H9 (cell line): ENCODE measurements at regions not wholly inside any gene's neighbourhood (a gene's known extent, or its start where the extent isn't known, plus 50 kb on each side); places are given as distances from the start of the nearest gene placed in this dataset.

Experiments
- DNase-seq: peaks from one replicate; pipeline ENCODE4 v3.0.0-alpha.2; 2017
- H2AFZ ChIP-seq: one replicate; pipeline ENCODE4 v1.6.1; 2013; ENCODE audit warnings: mild to moderate bottlenecking, low read length, control low read depth, moderate library complexity
- H2AK5ac ChIP-seq: 2 replicates; pipeline ENCODE4 v1.6.1; 2013; ENCODE audit warnings: low read length, control low read depth, mixed read lengths; ENCODE audit not compliant: insufficient read length
- H2BK120ac ChIP-seq: one replicate; pipeline ENCODE4 v1.6.1; 2013; ENCODE audit warnings: low read depth, mild to moderate bottlenecking, low read length, control low read depth, inconsistent platforms; ENCODE audit not compliant: poor library complexity, severe bottlenecking
- H2BK12ac ChIP-seq: 2 replicates; pipeline ENCODE4 v1.6.1; 2013; ENCODE audit warnings: low read length, control low read depth, mixed read lengths, low read depth; ENCODE audit not compliant: insufficient read length
- H2BK15ac ChIP-seq: 2 replicates; pipeline ENCODE4 v1.6.1; 2013; ENCODE audit warnings: low read depth, low read length, control low read depth
- H2BK20ac ChIP-seq: one replicate; pipeline ENCODE4 v1.6.1; 2013; ENCODE audit warnings: low read depth, mild to moderate bottlenecking, low read length, control low read depth, inconsistent platforms; ENCODE audit not compliant: poor library complexity, severe bottlenecking
- H2BK5ac ChIP-seq: 2 replicates; pipeline ENCODE4 v1.6.1; 2013; ENCODE audit warnings: low read length, control low read depth, mixed read lengths; ENCODE audit not compliant: insufficient read length
- H3K14ac ChIP-seq: 2 replicates; pipeline ENCODE4 v1.6.1; 2013; ENCODE audit warnings: low read length, control low read depth; ENCODE audit not compliant: insufficient read depth
- H3K18ac ChIP-seq: 2 replicates; pipeline ENCODE4 v1.6.1; 2013; ENCODE audit warnings: low read depth, mild to moderate bottlenecking, mixed read lengths, low read length, control low read depth; ENCODE audit not compliant: insufficient read length
- H3K23ac ChIP-seq: 2 replicates; pipeline ENCODE4 v1.6.1; 2013; ENCODE audit warnings: low read length, control low read depth, mixed read lengths, low read depth; ENCODE audit not compliant: insufficient read length
- H3K23me2 ChIP-seq: 2 replicates; pipeline ENCODE4 v1.6.1; 2013; ENCODE audit warnings: low read depth, mild to moderate bottlenecking, mixed read lengths, low read length, control low read depth; ENCODE audit not compliant: insufficient read length, poor library complexity, severe bottlenecking
- H3K27ac ChIP-seq: 2 replicates; pipeline ENCODE4 v1.5.1; 2013; ENCODE audit warnings: low read length, control low read depth, mixed read lengths, low read depth; ENCODE audit not compliant: insufficient read length
- H3K27me3 ChIP-seq: 2 replicates; pipeline ENCODE4 v1.6.1; 2013; ENCODE audit warnings: low read length, control low read depth, inconsistent platforms; ENCODE audit not compliant: insufficient read depth
- H3K4ac ChIP-seq: 2 replicates; pipeline ENCODE4 v1.6.1; 2013; ENCODE audit warnings: low read depth, mild to moderate bottlenecking, control low read depth, inconsistent platforms, low read length, moderate library complexity
- H3K4me1 ChIP-seq: 2 replicates; pipeline ENCODE4 v1.6.1; 2013; ENCODE audit warnings: low read length, control low read depth, inconsistent platforms; ENCODE audit not compliant: insufficient read depth
- H3K4me2 ChIP-seq: 2 replicates; pipeline ENCODE4 v1.6.1; 2013; ENCODE audit warnings: low read length, control low read depth, mixed read lengths; ENCODE audit not compliant: insufficient read length, insufficient read depth
- H3K56ac ChIP-seq: 2 replicates; pipeline ENCODE4 v1.6.1; 2013; ENCODE audit warnings: low read depth, mild to moderate bottlenecking, mixed read lengths, low read length, control low read depth; ENCODE audit not compliant: insufficient read length
- H3K79me1 ChIP-seq: 2 replicates; pipeline ENCODE4 v1.6.1; 2013; ENCODE audit warnings: low read depth, mild to moderate bottlenecking, moderate library complexity, low read length, control low read depth, inconsistent platforms; ENCODE audit not compliant: insufficient read depth, poor library complexity, severe bottlenecking
- H3K79me2 ChIP-seq: 2 replicates; pipeline ENCODE4 v1.6.1; 2013; ENCODE audit warnings: low read length, control low read depth, inconsistent platforms; ENCODE audit not compliant: insufficient read depth
- H3K9ac ChIP-seq: 2 replicates; pipeline ENCODE4 v1.6.1; 2013; ENCODE audit warnings: low read length, control low read depth, mixed read lengths; ENCODE audit not compliant: insufficient read length; ENCODE audit errors: extremely low read depth
- H3K9me3 ChIP-seq: one replicate; pipeline ENCODE4 v1.6.1; 2013; ENCODE audit warnings: low read depth, low read length, inconsistent platforms; ENCODE audit not compliant: control insufficient read depth
- H3T11ph ChIP-seq: one replicate; pipeline ENCODE4 v1.6.1; 2013; ENCODE audit warnings: mild to moderate bottlenecking, low read length, control low read depth, inconsistent platforms
- H4K20me1 ChIP-seq: one replicate; pipeline ENCODE4 v1.6.1; 2013; ENCODE audit not compliant: control insufficient read depth, insufficient read length, insufficient read depth
- H4K5ac ChIP-seq: 2 replicates; pipeline ENCODE4 v1.6.1; 2013; ENCODE audit warnings: low read depth, mild to moderate bottlenecking, mixed read lengths, low read length, control low read depth; ENCODE audit not compliant: insufficient read length
- H4K8ac ChIP-seq: replicated peaks from 2 replicates; pipeline ENCODE4 v1.6.1; 2013; ENCODE audit warnings: low read length, control low read depth, mixed read lengths, low read depth; ENCODE audit not compliant: insufficient read length
- H4K91ac ChIP-seq: 2 replicates; pipeline ENCODE4 v1.6.1; 2013; ENCODE audit warnings: low read depth, mild to moderate bottlenecking, moderate library complexity, mixed read lengths, low read length, control low read depth; ENCODE audit not compliant: insufficient read length
- H3K27ac Mint-ChIP-seq, 3 experiments: 2 replicates in 2 of 3; 3 replicates in 1 of 3; pipeline ENCODE4 v1.8.0; 2020 to 2021; ENCODE audit warnings: mixed read lengths in 3 of 3, mild to moderate bottlenecking in 1 of 3, moderate library complexity in 1 of 3
- H3K27me3 Mint-ChIP-seq: 2 replicates; pipeline ENCODE4 v1.8.0; 2021; ENCODE audit warnings: low read depth, mild to moderate bottlenecking, moderate library complexity, mixed read lengths
- H3K36me3 Mint-ChIP-seq, 3 experiments: 2 replicates in 2 of 3; 3 replicates in 1 of 3; pipeline ENCODE4 v1.8.0; 2020 to 2021; ENCODE audit warnings: low read depth in 3 of 3, mixed read lengths in 3 of 3; ENCODE audit not compliant: insufficient read depth in 1 of 3
- H3K4me1 Mint-ChIP-seq, 2 experiments: 2 replicates each; pipeline ENCODE4 v1.8.0; 2020; ENCODE audit warnings: mixed read lengths in 2 of 2
- H3K4me3 Mint-ChIP-seq, 2 experiments: 2 replicates in 1 of 2; 3 replicates in 1 of 2; pipeline ENCODE4 v1.8.0; 2020 to 2021; ENCODE audit warnings: mild to moderate bottlenecking in 2 of 2, mixed read lengths in 2 of 2, moderate library complexity in 1 of 2
- H3K9me3 Mint-ChIP-seq, 2 experiments: 2 replicates in 1 of 2; 3 replicates in 1 of 2; pipeline ENCODE4 v1.8.0; 2020; ENCODE audit warnings: mild to moderate bottlenecking in 2 of 2, mixed read lengths in 2 of 2, moderate library complexity in 1 of 2
- WGBS: extraction: QIAGEN DNeasy Blood & Tissue Kit; methylation state at CpG from one replicate; pipeline ENCODE4 v1.1.7; 2013; ENCODE audit warnings: missing lambda C conversion rate, low lambda C conversion rate, mixed read lengths; ENCODE audit not compliant: insufficient read length; ENCODE audit errors: extremely low coverage; 5-methylcytosine and 5-hydroxymethylcytosine counted together
- TF ChIP-seq, protein P1 (sequence below): fragments of 200-600 bp; sonication (generic); conservative IDR thresholded peaks from 3 replicates; pipeline ENCODE4 v1.8.0; 2021; ENCODE audit warnings: antibody characterized with exemption, mild to moderate bottlenecking

GRCh38 chr9:78707481-78707991 is 410.6 kb downstream of the PSAT1 start:
- Histone ChIP-seq H2AK5ac (no peak overlapping the region), H2BK5ac (no peak overlapping the region), H3K79me2 (no peaks in the 10 kb centered on the region), H3K23me2 (no peaks in the 10 kb centered on the region), H4K5ac (no peak overlapping the region), H3K4me2 (no peak overlapping the region), H4K8ac (no peak overlapping the region), H2AFZ (no peak overlapping the region), H2BK12ac (no peak overlapping the region), H3K4ac (no peak overlapping the region), H3K27ac (no peak overlapping the region), H4K20me1 (no peaks in the 10 kb centered on the region), H3K9ac (no peak overlapping the region), H4K91ac (no peak overlapping the region), H3K56ac (no peak overlapping the region), H3K18ac (no peak overlapping the region), H3K27me3 (no peaks in the 10 kb centered on the region), H3K4me1 (no peaks in the 10 kb centered on the region), H2BK20ac (no peak overlapping the region), H3K23ac (no peak overlapping the region), H3K9me3 (no peaks in the 10 kb centered on the region), H3K79me1 (no peaks in the 10 kb centered on the region), H3K14ac (no peak overlapping the region), H3T11ph (no peak overlapping the region), H2BK15ac (no peak overlapping the region), H2BK120ac (no peak overlapping the region)
- DNase-seq = no peak
- H3K4me3 Mint-ChIP-seq = no peak overlapping the region
- no peak overlapping the region for H3K27ac Mint-ChIP-seq
- WGBS = no CpG with 5 or more reads among the region's 1 CpG
- H3K36me3 Mint-ChIP-seq = peaks cover 0 to 4% (median 1%) of the 10 kb centered on the region in 3 experiments; a peak in 2 of 7 replicates
- H3K4me1 Mint-ChIP-seq = peaks cover 6 to 8% of the 10 kb centered on the region in 2 experiments
- TF ChIP-seq, protein P1, sequence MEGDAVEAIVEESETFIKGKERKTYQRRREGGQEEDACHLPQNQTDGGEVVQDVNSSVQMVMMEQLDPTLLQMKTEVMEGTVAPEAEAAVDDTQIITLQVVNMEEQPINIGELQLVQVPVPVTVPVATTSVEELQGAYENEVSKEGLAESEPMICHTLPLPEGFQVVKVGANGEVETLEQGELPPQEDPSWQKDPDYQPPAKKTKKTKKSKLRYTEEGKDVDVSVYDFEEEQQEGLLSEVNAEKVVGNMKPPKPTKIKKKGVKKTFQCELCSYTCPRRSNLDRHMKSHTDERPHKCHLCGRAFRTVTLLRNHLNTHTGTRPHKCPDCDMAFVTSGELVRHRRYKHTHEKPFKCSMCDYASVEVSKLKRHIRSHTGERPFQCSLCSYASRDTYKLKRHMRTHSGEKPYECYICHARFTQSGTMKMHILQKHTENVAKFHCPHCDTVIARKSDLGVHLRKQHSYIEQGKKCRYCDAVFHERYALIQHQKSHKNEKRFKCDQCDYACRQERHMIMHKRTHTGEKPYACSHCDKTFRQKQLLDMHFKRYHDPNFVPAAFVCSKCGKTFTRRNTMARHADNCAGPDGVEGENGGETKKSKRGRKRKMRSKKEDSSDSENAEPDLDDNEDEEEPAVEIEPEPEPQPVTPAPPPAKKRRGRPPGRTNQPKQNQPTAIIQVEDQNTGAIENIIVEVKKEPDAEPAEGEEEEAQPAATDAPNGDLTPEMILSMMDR = no peak
- peaks cover 0 to 2% of the 10 kb centered on the region in 2 experiments; a peak in 1 of 5 replicates for H3K9me3 Mint-ChIP-seq
- no peaks in the 10 kb centered on the region for H3K27me3 Mint-ChIP-seq
